Activated naive CD4-positive, alpha-beta T cell treated with anti-CD3 and anti-CD28 coated beads for 36 hours (primary cell): ENCODE measurements at regions not wholly inside any gene's neighbourhood (a gene's known extent, or its start where the extent isn't known, plus 50 kb on each side); places are given as distances from the start of the nearest gene placed in this dataset.

Source experiments
- CTCF ChIA-PET: fragments of 350-600 bp; sonication (Branson Sonifier 250); formaldehyde crosslinking; loops from one replicate; lab custom pipeline; 2021; ENCODE audit warnings: antibody characterized with exemption; lab: Charles Lee
- DNase-seq: peaks from one replicate; pipeline ENCODE4 v3.0.0-alpha.2; 2020
- H3K27ac Mint-ChIP-seq: one replicate; pipeline ENCODE4 v1.8.0; 2021; ENCODE audit warnings: mild to moderate bottlenecking, mixed read lengths
- H3K27me3 Mint-ChIP-seq: one replicate; pipeline ENCODE4 v1.8.0; 2021; ENCODE audit warnings: low read depth, mixed read lengths
- H3K36me3 Mint-ChIP-seq: one replicate; pipeline ENCODE4 v1.8.0; 2021; ENCODE audit warnings: low read depth, mixed read lengths
- H3K4me1 Mint-ChIP-seq: one replicate; pipeline ENCODE4 v1.8.0; 2021; ENCODE audit warnings: low read depth, mixed read lengths
- H3K4me3 Mint-ChIP-seq: one replicate; pipeline ENCODE4 v1.8.0; 2021; ENCODE audit warnings: mild to moderate bottlenecking, moderate library complexity, mixed read lengths
- H3K9me3 Mint-ChIP-seq: one replicate; pipeline ENCODE4 v1.8.0; 2021; ENCODE audit warnings: mixed read lengths
- intact Hi-C: fragments of 100-400 bp; cut with micrococcal nuclease; formaldehyde crosslinking; loops from one replicate; pipeline ENCODE4 v1.15.1; 2023

- intact Hi-C loops = no loop called here
- CTCF ChIA-PET = no interaction called here
- Mint-ChIP-seq H3K27ac (no peak overlapping the region), H3K9me3 (peaks cover 1% of the 10 kb centered on the region), H3K36me3 (no peaks in the 10 kb centered on the region), H3K4me3 (no peak overlapping the region), H3K4me1 (no peaks in the 10 kb centered on the region), H3K27me3 (no peaks in the 10 kb centered on the region)
- DNase-seq = no peak
These were observed 419.9 kb downstream of the TUSC7 start for GRCh38 chr3:117129516-117129915.

GRCh38 chr3:117130222-117130621, 420.6 kb downstream of the TUSC7 start:
- Mint-ChIP-seq H3K36me3 (no peaks in the 10 kb centered on the region), H3K4me1 (no peaks in the 10 kb centered on the region), H3K4me3 (no peak overlapping the region), H3K27ac (no peak overlapping the region), H3K9me3 (peaks cover 1% of the 10 kb centered on the region), H3K27me3 (no peaks in the 10 kb centered on the region)
- no peak for DNase-seq
- intact Hi-C loops = no loop called here
- CTCF ChIA-PET = no interaction called here

- DNase-seq = no peak
- Mint-ChIP-seq H3K27ac (no peak overlapping the region), H3K27me3 (no peaks in the 10 kb centered on the region), H3K4me3 (no peak overlapping the region), H3K4me1 (no peaks in the 10 kb centered on the region), H3K9me3 (peaks cover 1% of the 10 kb centered on the region), H3K36me3 (no peaks in the 10 kb centered on the region)
- CTCF ChIA-PET = no interaction called here
- intact Hi-C loops = no loop called here
These were observed 421.7 kb downstream of the TUSC7 start for GRCh38 chr3:117131259-117131658.

GRCh38 chr3:117133066-117133465, 423.5 kb downstream of the TUSC7 start:
- Mint-ChIP-seq H3K36me3 (no peaks in the 10 kb centered on the region), H3K4me1 (no peaks in the 10 kb centered on the region), H3K27ac (no peak overlapping the region), H3K4me3 (no peak overlapping the region), H3K27me3 (no peaks in the 10 kb centered on the region), H3K9me3 (peaks cover 1% of the 10 kb centered on the region)
- DNase-seq = no peak
- CTCF ChIA-PET = interaction anchor here (0.9 kb wide), 1 partner anchor 356 kb away, joined by 9 read pairs; no protein-coding TSS in a partner anchor
- intact Hi-C loops = no loop called here

GRCh38 chr3:117135207-117135606, 425.6 kb downstream of the TUSC7 start:
- H3K27ac Mint-ChIP-seq = no peak overlapping the region
- no peaks in the 10 kb centered on the region for H3K36me3 Mint-ChIP-seq
- H3K4me3 Mint-ChIP-seq = no peak overlapping the region
- DNase-seq = no peak
- H3K9me3 Mint-ChIP-seq = peaks cover 1% of the 10 kb centered on the region
- CTCF ChIA-PET = no interaction called here
- intact Hi-C loops = no loop called here
- H3K27me3 Mint-ChIP-seq = no peaks in the 10 kb centered on the region
- H3K4me1 Mint-ChIP-seq = no peaks in the 10 kb centered on the region

GRCh38 chr3:117136003-117136402, 426.4 kb downstream of the TUSC7 start:
- Mint-ChIP-seq H3K4me1 (no peaks in the 10 kb centered on the region), H3K27ac (no peak overlapping the region), H3K27me3 (no peaks in the 10 kb centered on the region), H3K4me3 (no peak overlapping the region), H3K9me3 (no peaks in the 10 kb centered on the region), H3K36me3 (no peaks in the 10 kb centered on the region)
- DNase-seq = no peak
- intact Hi-C loops = no loop called here
- CTCF ChIA-PET = no interaction called here

GRCh38 chr3:117137065-117137464, 427.5 kb downstream of the TUSC7 start:
- Mint-ChIP-seq H3K4me1 (no peaks in the 10 kb centered on the region), H3K27ac (no peak overlapping the region), H3K27me3 (no peaks in the 10 kb centered on the region), H3K36me3 (no peaks in the 10 kb centered on the region), H3K4me3 (no peak overlapping the region), H3K9me3 (no peaks in the 10 kb centered on the region)
- no peak for DNase-seq
- intact Hi-C loops = no loop called here
- CTCF ChIA-PET = no interaction called here

- Mint-ChIP-seq H3K27ac (no peak overlapping the region), H3K4me3 (no peak overlapping the region), H3K9me3 (peaks cover 2% of the 10 kb centered on the region), H3K27me3 (peaks cover 3% of the 10 kb centered on the region), H3K36me3 (peaks cover 1% of the 10 kb centered on the region), H3K4me1 (no peaks in the 10 kb centered on the region)
- no peak for DNase-seq
- intact Hi-C loops = no loop called here
- CTCF ChIA-PET = interaction anchor here (0.6 kb wide), 2 partner anchors 30 to 114 kb away, joined by 4 to 6 read pairs; no protein-coding TSS in a partner anchor
These were observed 430.1 kb downstream of the TUSC7 start for GRCh38 chr3:117139681-117140080.

GRCh38 chr3:117141812-117142211, 432.2 kb downstream of the TUSC7 start:
- H3K36me3 Mint-ChIP-seq = peaks cover 1% of the 10 kb centered on the region
- DNase-seq = no peak
- intact Hi-C loops = no loop called here
- no peak overlapping the region for H3K4me3 Mint-ChIP-seq
- H3K27me3 Mint-ChIP-seq = peaks cover 3% of the 10 kb centered on the region
- no peaks in the 10 kb centered on the region for H3K4me1 Mint-ChIP-seq
- no peak overlapping the region for H3K27ac Mint-ChIP-seq
- CTCF ChIA-PET = no interaction called here
- peaks cover 2% of the 10 kb centered on the region for H3K9me3 Mint-ChIP-seq

GRCh38 chr3:117144853-117145252, 435.3 kb downstream of the TUSC7 start:
- peaks cover 3% of the 10 kb centered on the region for H3K27me3 Mint-ChIP-seq
- H3K36me3 Mint-ChIP-seq = peaks cover 1% of the 10 kb centered on the region
- CTCF ChIA-PET = interaction anchor here (0.6 kb wide), 1 partner anchor 18 kb away, joined by 3 read pairs; no protein-coding TSS in a partner anchor
- no peak for DNase-seq
- no peaks in the 10 kb centered on the region for H3K4me1 Mint-ChIP-seq
- no peak overlapping the region for H3K4me3 Mint-ChIP-seq
- peaks cover 2% of the 10 kb centered on the region for H3K9me3 Mint-ChIP-seq
- intact Hi-C loops = no loop called here
- H3K27ac Mint-ChIP-seq = no peak overlapping the region

- peaks cover 3% of the 10 kb centered on the region for H3K27me3 Mint-ChIP-seq
- no peak for DNase-seq
- no peaks in the 10 kb centered on the region for H3K4me1 Mint-ChIP-seq
- intact Hi-C loops = no loop called here
- H3K36me3 Mint-ChIP-seq = peaks cover 1% of the 10 kb centered on the region
- H3K4me3 Mint-ChIP-seq = no peak overlapping the region
- CTCF ChIA-PET = no interaction called here
- H3K27ac Mint-ChIP-seq = no peak overlapping the region
- peaks cover 2% of the 10 kb centered on the region for H3K9me3 Mint-ChIP-seq
These were observed 436.1 kb downstream of the TUSC7 start for GRCh38 chr3:117145677-117146076.

- Mint-ChIP-seq H3K27me3 (peaks cover 3% of the 10 kb centered on the region), H3K27ac (no peak overlapping the region), H3K36me3 (peaks cover 1% of the 10 kb centered on the region), H3K4me1 (no peaks in the 10 kb centered on the region), H3K9me3 (peaks cover 2% of the 10 kb centered on the region), H3K4me3 (no peak overlapping the region)
- no peak for DNase-seq
- intact Hi-C loops = no loop called here
- CTCF ChIA-PET = no interaction called here
These were observed 437.0 kb downstream of the TUSC7 start for GRCh38 chr3:117146571-117146970.

- H3K9me3 Mint-ChIP-seq = no peaks in the 10 kb centered on the region
- H3K27ac Mint-ChIP-seq = no peak overlapping the region
- H3K4me3 Mint-ChIP-seq = no peak overlapping the region
- H3K36me3 Mint-ChIP-seq = no peaks in the 10 kb centered on the region
- CTCF ChIA-PET = interaction anchor here (0.7 kb wide), 1 partner anchor 122 kb away, joined by 3 read pairs; no protein-coding TSS in a partner anchor
- no peaks in the 10 kb centered on the region for H3K4me1 Mint-ChIP-seq
- DNase-seq = no peak
- H3K27me3 Mint-ChIP-seq = no peaks in the 10 kb centered on the region
- intact Hi-C loops = no loop called here
These were observed 440.0 kb downstream of the TUSC7 start for GRCh38 chr3:117149584-117149983.
